ENCODE measurements at regions not wholly inside any gene's neighbourhood (a gene's known extent, or its start where the extent isn't known, plus 50 kb on each side); places are given as distances from the start of the nearest gene placed in this dataset.

DNA sequence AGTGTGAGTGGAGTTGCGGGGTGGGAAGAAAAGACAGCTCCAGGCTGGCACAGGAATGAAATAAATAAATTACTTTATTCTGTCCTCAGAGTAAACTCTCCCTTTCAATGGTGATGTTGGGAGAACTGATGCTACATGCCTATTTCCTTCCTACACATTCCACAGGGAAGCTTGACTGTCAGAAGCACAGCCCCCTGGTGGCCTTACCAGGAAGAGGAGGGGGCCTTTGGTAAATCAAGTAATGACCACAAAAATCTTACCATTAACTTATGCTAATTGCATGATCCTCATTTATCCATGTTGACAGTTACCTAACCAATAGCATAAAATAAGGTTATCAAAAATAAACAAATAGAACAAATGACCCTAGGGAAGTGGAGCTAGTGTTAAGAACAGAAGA, 605.0 kb upstream of the PKN2 start:
- Histone ChIP-seq H3K36me3 (ENCODE audit: control insufficient read depth, insufficient read depth, low read length) (no peaks in the 10 kb centered on the region), H2AFZ (ENCODE audit: low read length) (no peak overlapping the region), H3K4me3 (replicated peaks in 1 of 4; ENCODE audit: control extremely low read depth in 1 of 4, insufficient read depth in 1 of 4, low read depth in 3 of 4, low read length in 4 of 4) (no peak overlapping the region), H3K9me3 (ENCODE audit: control insufficient read depth, insufficient read depth, low read depth, low read length) (no peaks in the 10 kb centered on the region), H3K4me2 (ENCODE audit: extremely low read depth, insufficient read depth, low read length) (no peak overlapping the region), H3K79me2 (ENCODE audit: control insufficient read depth, insufficient read depth, low read length) (no peaks in the 10 kb centered on the region), H3K9ac (ENCODE audit: insufficient read depth, low read length) (no peak overlapping the region), H4K20me1 (ENCODE audit: control insufficient read depth, extremely low read depth, insufficient read depth, low read length) (no peaks in the 10 kb centered on the region), H3K27ac (ENCODE audit: insufficient read depth, low read length) (no peak overlapping the region), H3K4me1 (ENCODE audit: control insufficient read depth, extremely low read depth, insufficient read depth, low read length) (no peaks in the 10 kb centered on the region), H3K27me3 (ENCODE audit: control insufficient read depth, insufficient read depth, low read length) (no peaks in the 10 kb centered on the region)
- TF ChIP-seq, protein P1, sequence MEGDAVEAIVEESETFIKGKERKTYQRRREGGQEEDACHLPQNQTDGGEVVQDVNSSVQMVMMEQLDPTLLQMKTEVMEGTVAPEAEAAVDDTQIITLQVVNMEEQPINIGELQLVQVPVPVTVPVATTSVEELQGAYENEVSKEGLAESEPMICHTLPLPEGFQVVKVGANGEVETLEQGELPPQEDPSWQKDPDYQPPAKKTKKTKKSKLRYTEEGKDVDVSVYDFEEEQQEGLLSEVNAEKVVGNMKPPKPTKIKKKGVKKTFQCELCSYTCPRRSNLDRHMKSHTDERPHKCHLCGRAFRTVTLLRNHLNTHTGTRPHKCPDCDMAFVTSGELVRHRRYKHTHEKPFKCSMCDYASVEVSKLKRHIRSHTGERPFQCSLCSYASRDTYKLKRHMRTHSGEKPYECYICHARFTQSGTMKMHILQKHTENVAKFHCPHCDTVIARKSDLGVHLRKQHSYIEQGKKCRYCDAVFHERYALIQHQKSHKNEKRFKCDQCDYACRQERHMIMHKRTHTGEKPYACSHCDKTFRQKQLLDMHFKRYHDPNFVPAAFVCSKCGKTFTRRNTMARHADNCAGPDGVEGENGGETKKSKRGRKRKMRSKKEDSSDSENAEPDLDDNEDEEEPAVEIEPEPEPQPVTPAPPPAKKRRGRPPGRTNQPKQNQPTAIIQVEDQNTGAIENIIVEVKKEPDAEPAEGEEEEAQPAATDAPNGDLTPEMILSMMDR (conservative IDR thresholded peaks at IDR 0.05 in 1 of 2, IDR thresholded peaks at IDR 0.05 in 1 of 2; ENCODE audit: low read depth in 1 of 2, low read length in 2 of 2) = peak; percentile 30 to 42
- no peak for TF ChIP-seq EZH2 (IDR thresholded peaks at IDR 0.05; ENCODE audit: low read length, missing control alignments)
- peak; percentile 16 to 18 for DNase-seq (ENCODE audit: low read depth in 2 of 2)

DNA sequence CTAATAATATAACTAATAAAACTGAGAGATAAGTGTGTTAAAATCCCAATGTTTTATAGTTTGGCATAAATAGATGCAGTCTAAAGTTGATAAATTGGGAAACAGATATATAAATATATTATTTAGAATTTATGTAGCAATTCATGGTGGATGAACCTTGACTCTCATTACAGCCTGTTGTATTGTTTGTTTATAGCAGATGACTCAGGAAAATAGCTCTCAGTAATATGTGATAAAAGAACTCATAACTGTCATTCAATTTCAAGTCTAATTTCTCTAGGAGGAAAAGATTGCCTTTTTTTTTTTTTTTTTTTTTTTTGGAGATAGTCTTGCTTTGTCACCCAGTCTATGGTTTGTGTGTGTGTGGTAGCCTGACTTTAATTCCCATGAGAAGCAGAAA, 603.2 kb upstream of the PKN2 start:
- no peaks in the 10 kb centered on the region for H4K20me1 ChIP-seq (ENCODE audit: control insufficient read depth, extremely low read depth, insufficient read depth, low read length)
- no peak overlapping the region for H3K4me3 ChIP-seq (replicated peaks in 1 of 4; ENCODE audit: control extremely low read depth in 1 of 4, insufficient read depth in 1 of 4, low read depth in 3 of 4, low read length in 4 of 4)
- H3K9me3 ChIP-seq (ENCODE audit: control insufficient read depth, insufficient read depth, low read depth, low read length) = no peaks in the 10 kb centered on the region
- no peaks in the 10 kb centered on the region for H3K4me1 ChIP-seq (ENCODE audit: control insufficient read depth, extremely low read depth, insufficient read depth, low read length)
- no peak for DNase-seq (ENCODE audit: low read depth in 2 of 2)
- no peak overlapping the region for H3K9ac ChIP-seq (ENCODE audit: insufficient read depth, low read length)
- H2AFZ ChIP-seq (ENCODE audit: low read length) = no peak overlapping the region
- H3K79me2 ChIP-seq (ENCODE audit: control insufficient read depth, insufficient read depth, low read length) = no peaks in the 10 kb centered on the region
- H3K27me3 ChIP-seq (ENCODE audit: control insufficient read depth, insufficient read depth, low read length) = no peaks in the 10 kb centered on the region
- H3K27ac ChIP-seq (ENCODE audit: insufficient read depth, low read length) = no peak overlapping the region
- H3K36me3 ChIP-seq (ENCODE audit: control insufficient read depth, insufficient read depth, low read length) = no peaks in the 10 kb centered on the region
- TF ChIP-seq, protein P1 (conservative IDR thresholded peaks at IDR 0.05 in 1 of 2, IDR thresholded peaks at IDR 0.05 in 1 of 2; ENCODE audit: low read depth in 1 of 2, low read length in 2 of 2) = no peak
- TF ChIP-seq EZH2 (IDR thresholded peaks at IDR 0.05; ENCODE audit: low read length, missing control alignments) = no peak
- H3K4me2 ChIP-seq (ENCODE audit: extremely low read depth, insufficient read depth, low read length) = no peak overlapping the region

DNA sequence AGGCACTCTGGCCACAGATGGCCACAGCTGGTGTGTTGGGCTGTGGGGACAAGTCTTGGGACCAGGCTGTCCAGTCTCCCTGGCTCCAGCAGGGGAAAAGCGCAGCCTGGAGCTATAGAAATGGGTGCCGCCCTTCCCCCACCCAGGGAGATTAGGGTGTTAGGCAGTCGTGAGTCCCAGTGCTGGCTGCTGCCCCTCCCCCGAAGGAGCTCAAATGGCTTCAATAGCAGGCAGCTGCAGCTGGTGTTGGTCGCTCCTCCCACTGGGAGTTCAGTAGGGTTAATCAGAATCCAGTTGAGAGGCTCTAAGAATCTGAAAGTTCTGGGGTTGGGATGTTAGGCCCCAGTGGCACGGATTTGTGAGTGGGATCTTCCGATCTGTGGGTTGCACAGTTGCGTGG, 595.6 kb upstream of the PKN2 start:
- H3K4me2 ChIP-seq (ENCODE audit: extremely low read depth, insufficient read depth, low read length) = no peak overlapping the region
- H3K27ac ChIP-seq (ENCODE audit: insufficient read depth, low read length) = no peak overlapping the region
- no peak overlapping the region for H3K9ac ChIP-seq (ENCODE audit: insufficient read depth, low read length)
- no peaks in the 10 kb centered on the region for H3K79me2 ChIP-seq (ENCODE audit: control insufficient read depth, insufficient read depth, low read length)
- no peak overlapping the region for H2AFZ ChIP-seq (ENCODE audit: low read length)
- DNase-seq (ENCODE audit: low read depth in 2 of 2) = no peak
- H3K36me3 ChIP-seq (ENCODE audit: control insufficient read depth, insufficient read depth, low read length) = no peaks in the 10 kb centered on the region
- no peaks in the 10 kb centered on the region for H3K9me3 ChIP-seq (ENCODE audit: control insufficient read depth, insufficient read depth, low read depth, low read length)
- no peaks in the 10 kb centered on the region for H3K27me3 ChIP-seq (ENCODE audit: control insufficient read depth, insufficient read depth, low read length)
- no peak for TF ChIP-seq EZH2 (IDR thresholded peaks at IDR 0.05; ENCODE audit: low read length, missing control alignments)
- TF ChIP-seq, protein P1 (conservative IDR thresholded peaks at IDR 0.05 in 1 of 2, IDR thresholded peaks at IDR 0.05 in 1 of 2; ENCODE audit: low read depth in 1 of 2, low read length in 2 of 2) = no peak
- no peak overlapping the region for H3K4me3 ChIP-seq (replicated peaks in 1 of 4; ENCODE audit: control extremely low read depth in 1 of 4, insufficient read depth in 1 of 4, low read depth in 3 of 4, low read length in 4 of 4)
- no peaks in the 10 kb centered on the region for H4K20me1 ChIP-seq (ENCODE audit: control insufficient read depth, extremely low read depth, insufficient read depth, low read length)
- no peaks in the 10 kb centered on the region for H3K4me1 ChIP-seq (ENCODE audit: control insufficient read depth, extremely low read depth, insufficient read depth, low read length)

Measured in fibroblast of lung (primary cell).